SK-N-SH treated with all-trans-retinoic acid at 6 μM for 48 hours (cell line): ENCODE measurements at regions not wholly inside any gene's neighbourhood (a gene's known extent, or its start where the extent isn't known, plus 50 kb on each side); places are given as distances from the start of the nearest gene placed in this dataset.

Experiments used
- ARNTL ChIP-seq: fragments of 450-650 bp; formaldehyde crosslinking; IDR thresholded peaks from 2 replicates; pipeline ENCODE4 v1.5.0; 2020; ENCODE audit warnings: low read depth, mild to moderate bottlenecking, moderate library complexity, borderline replicate concordance
- CSDC2 ChIP-seq: fragments of 250-450 bp; sonication (Bioruptor Pico); IDR thresholded peaks from 2 replicates; pipeline ENCODE4 v1.5.0; 2020; ENCODE audit warnings: mild to moderate bottlenecking, moderate library complexity
- ESRRG ChIP-seq: fragments of 250-450 bp; sonication (Bioruptor Pico); IDR thresholded peaks from 2 replicates; pipeline ENCODE4 v1.6.1; 2021; ENCODE audit warnings: mild to moderate bottlenecking
- ISL1 ChIP-seq: fragments of 250-450 bp; sonication (Bioruptor Pico); IDR thresholded peaks from 2 replicates; pipeline ENCODE4 v2.1.2; 2022; ENCODE audit warnings: mild to moderate bottlenecking, moderate library complexity
- OSR1 ChIP-seq: fragments of 250-450 bp; sonication (Bioruptor Pico); IDR thresholded peaks from 2 replicates; pipeline ENCODE4 v1.8.0; 2022; ENCODE audit warnings: moderate library complexity, mild to moderate bottlenecking, inconsistent platforms
- SNAI2 ChIP-seq: fragments of 250-450 bp; sonication (Bioruptor Pico); IDR thresholded peaks from 2 replicates; pipeline ENCODE4 v1.5.0; 2020; ENCODE audit warnings: mild to moderate bottlenecking, moderate library complexity
- TCF4 ChIP-seq: fragments of 250-450 bp; sonication (Bioruptor Pico); IDR thresholded peaks from 2 replicates; pipeline ENCODE4 v1.8.0; 2021; ENCODE audit warnings: mild to moderate bottlenecking, moderate library complexity, borderline replicate concordance
- TOX ChIP-seq: fragments of 250-450 bp; sonication (Bioruptor Pico); IDR thresholded peaks from 2 replicates; pipeline ENCODE4 v1.8.0; 2021; ENCODE audit warnings: mild to moderate bottlenecking, moderate library complexity, borderline replicate concordance
- ZFP3 ChIP-seq: fragments of 250-450 bp; sonication (Bioruptor Pico); IDR thresholded peaks from 2 replicates; pipeline ENCODE4 v1.5.0; 2020; ENCODE audit warnings: mild to moderate bottlenecking, moderate library complexity
- ZFP30 ChIP-seq: fragments of 450-650 bp; formaldehyde crosslinking; IDR thresholded peaks from 2 replicates; pipeline ENCODE4 v1.5.0; 2022; ENCODE audit warnings: mild to moderate bottlenecking, moderate library complexity
- TF ChIP-seq, protein P1 (sequence below): fragments of 250-450 bp; sonication (Bioruptor Pico); IDR thresholded peaks from 2 replicates; pipeline ENCODE4 v1.5.1; 2021; ENCODE audit warnings: mild to moderate bottlenecking, moderate library complexity
- TF ChIP-seq, protein P2 (sequence below): fragments of 250-450 bp; sonication (Bioruptor Pico); IDR thresholded peaks from 2 replicates; pipeline ENCODE4 v1.8.0; 2020; ENCODE audit warnings: mild to moderate bottlenecking, moderate library complexity, borderline replicate concordance

DNA sequence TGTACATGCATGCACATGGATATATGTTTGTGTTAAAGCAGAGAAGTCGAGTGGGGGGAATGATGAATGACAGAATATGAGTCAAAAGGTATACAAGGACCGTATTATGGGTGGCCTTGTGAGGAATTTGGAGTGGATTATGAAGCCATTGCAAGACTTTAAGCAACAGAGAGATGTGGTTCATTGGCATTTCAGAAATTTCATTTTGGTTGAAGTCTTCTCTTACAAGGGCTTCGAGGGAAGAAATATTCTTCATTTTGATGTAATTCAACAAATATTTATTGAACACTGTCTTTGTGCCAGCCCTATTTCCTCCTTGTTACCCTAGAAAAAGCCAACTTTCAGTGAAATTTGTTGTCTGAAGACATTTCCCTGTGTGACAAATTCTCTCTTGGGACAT is 83.9 kb upstream of the SLCO6A1 start:
- TF ChIP-seq, protein P1, sequence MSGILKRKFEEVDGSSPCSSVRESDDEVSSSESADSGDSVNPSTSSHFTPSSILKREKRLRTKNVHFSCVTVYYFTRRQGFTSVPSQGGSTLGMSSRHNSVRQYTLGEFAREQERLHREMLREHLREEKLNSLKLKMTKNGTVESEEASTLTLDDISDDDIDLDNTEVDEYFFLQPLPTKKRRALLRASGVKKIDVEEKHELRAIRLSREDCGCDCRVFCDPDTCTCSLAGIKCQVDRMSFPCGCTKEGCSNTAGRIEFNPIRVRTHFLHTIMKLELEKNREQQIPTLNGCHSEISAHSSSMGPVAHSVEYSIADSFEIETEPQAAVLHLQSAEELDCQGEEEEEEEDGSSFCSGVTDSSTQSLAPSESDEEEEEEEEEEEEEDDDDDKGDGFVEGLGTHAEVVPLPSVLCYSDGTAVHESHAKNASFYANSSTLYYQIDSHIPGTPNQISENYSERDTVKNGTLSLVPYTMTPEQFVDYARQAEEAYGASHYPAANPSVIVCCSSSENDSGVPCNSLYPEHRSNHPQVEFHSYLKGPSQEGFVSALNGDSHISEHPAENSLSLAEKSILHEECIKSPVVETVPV (CRISPR knock-in tag): no peak
- no peak for TF ChIP-seq ZFP30 (CRISPR knock-in tag)
- TF ChIP-seq, protein P2, sequence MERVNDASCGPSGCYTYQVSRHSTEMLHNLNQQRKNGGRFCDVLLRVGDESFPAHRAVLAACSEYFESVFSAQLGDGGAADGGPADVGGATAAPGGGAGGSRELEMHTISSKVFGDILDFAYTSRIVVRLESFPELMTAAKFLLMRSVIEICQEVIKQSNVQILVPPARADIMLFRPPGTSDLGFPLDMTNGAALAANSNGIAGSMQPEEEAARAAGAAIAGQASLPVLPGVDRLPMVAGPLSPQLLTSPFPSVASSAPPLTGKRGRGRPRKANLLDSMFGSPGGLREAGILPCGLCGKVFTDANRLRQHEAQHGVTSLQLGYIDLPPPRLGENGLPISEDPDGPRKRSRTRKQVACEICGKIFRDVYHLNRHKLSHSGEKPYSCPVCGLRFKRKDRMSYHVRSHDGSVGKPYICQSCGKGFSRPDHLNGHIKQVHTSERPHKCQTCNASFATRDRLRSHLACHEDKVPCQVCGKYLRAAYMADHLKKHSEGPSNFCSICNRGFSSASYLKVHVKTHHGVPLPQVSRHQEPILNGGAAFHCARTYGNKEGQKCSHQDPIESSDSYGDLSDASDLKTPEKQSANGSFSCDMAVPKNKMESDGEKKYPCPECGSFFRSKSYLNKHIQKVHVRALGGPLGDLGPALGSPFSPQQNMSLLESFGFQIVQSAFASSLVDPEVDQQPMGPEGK (CRISPR knock-in tag): no peak
- TF ChIP-seq CSDC2: no peak
- TF ChIP-seq ESRRG (CRISPR knock-in tag): no peak
- no peak for TF ChIP-seq ZFP3 (CRISPR knock-in tag)
- TF ChIP-seq ARNTL (CRISPR knock-in tag): no peak
- no peak for TF ChIP-seq OSR1 (CRISPR knock-in tag)
- TF ChIP-seq SNAI2: no peak
- no peak for TF ChIP-seq TOX (CRISPR knock-in tag)
- TF ChIP-seq ISL1 (CRISPR knock-in tag): no peak
- TF ChIP-seq TCF4: no peak
